HEK293 (cell line): ENCODE measurements at regions not wholly inside any gene's neighbourhood (a gene's known extent, or its start where the extent isn't known, plus 50 kb on each side); places are given as distances from the start of the nearest gene placed in this dataset.

ENCODE experiments used
- CTCF ChIA-PET: fragments of 350-600 bp; formaldehyde crosslinking; extraction: SDS; loops from one replicate; lab custom pipeline; 2021; ENCODE audit warnings: antibody characterized with exemption; lab: Yijun Ruan, JAX
- POLR2A ChIA-PET: fragments of 300-600 bp; formaldehyde crosslinking; extraction: SDS; loops from one replicate; lab custom pipeline; 2020; ENCODE audit warnings: antibody characterized with exemption, inconsistent platforms; lab: Yijun Ruan, JAX
- H3K27ac ChIP-seq: fragments of 200-500 bp; sonication (Bioruptor generic); 2 replicates; pipeline ENCODE4 v1.5.1; 2014; ENCODE audit warnings: low read depth, low read length, control low read depth, inconsistent platforms; ENCODE audit errors: extremely low read depth
- H3K36me3 ChIP-seq, 2 experiments: fragments of 200-500 bp in 1 of 2; sonication (Bioruptor generic) in 1 of 2; 1 replicate in 1 of 2; 2 replicates in 1 of 2; pipeline ENCODE4 v1.5.1; 2014 to 2017; ENCODE audit warnings: inconsistent platforms in 2 of 2, low read length in 2 of 2; ENCODE audit not compliant: control insufficient read depth in 2 of 2, insufficient read depth in 1 of 2
- H3K4me1 ChIP-seq: fragments of 200-500 bp; sonication (Bioruptor generic); 2 replicates; pipeline ENCODE4 v1.5.1; 2014; ENCODE audit warnings: mild to moderate bottlenecking, low read length, inconsistent platforms; ENCODE audit not compliant: control insufficient read depth, insufficient read depth
- H3K4me3 ChIP-seq: 2 replicates; pipeline ENCODE4 v1.5.1; 2011; ENCODE audit warnings: low read depth, mild to moderate bottlenecking, control low read depth, low read length, moderate library complexity
- H3K9me3 ChIP-seq: fragments of 200-500 bp; sonication (Bioruptor generic); 2 replicates; pipeline ENCODE4 v1.5.1; 2014; ENCODE audit warnings: low read depth, low read length, inconsistent platforms; ENCODE audit not compliant: control insufficient read depth, insufficient read depth
- KLF1 ChIP-seq: fragments of 450-650 bp; formaldehyde crosslinking; IDR thresholded peaks from 2 replicates; pipeline ENCODE4 v1.5.1; 2016; ENCODE audit warnings: missing biosample characterization, missing genetic modification characterization
- SETDB1 ChIP-seq: IDR thresholded peaks from one replicate; pipeline ENCODE4 v1.6.1; 2017; ENCODE audit warnings: mild to moderate bottlenecking, low read length, moderate library complexity, mixed read lengths; ENCODE audit not compliant: insufficient read length
- ZBTB10 ChIP-seq: fragments of 450-650 bp; formaldehyde crosslinking; IDR thresholded peaks from 2 replicates; pipeline ENCODE4 v1.5.1; 2016; ENCODE audit warnings: missing biosample characterization, missing genetic modification characterization
- ZBTB11 ChIP-seq: fragments of 450-650 bp; formaldehyde crosslinking; conservative IDR thresholded peaks from 2 replicates; pipeline ENCODE4 v1.5.1; 2016; ENCODE audit warnings: low read depth, missing biosample characterization, missing genetic modification characterization
- ZFP37 ChIP-seq: fragments of 450-650 bp; formaldehyde crosslinking; IDR thresholded peaks from 2 replicates; pipeline ENCODE4 v1.5.1; 2016; ENCODE audit warnings: missing biosample characterization, missing genetic modification characterization
- ZFP69B ChIP-seq: fragments of 450-650 bp; formaldehyde crosslinking; IDR thresholded peaks from 2 replicates; pipeline ENCODE4 v1.5.1; 2016; ENCODE audit warnings: missing biosample characterization, missing genetic modification characterization
- ZNF114 ChIP-seq: fragments of 450-650 bp; formaldehyde crosslinking; IDR thresholded peaks from 2 replicates; pipeline ENCODE4 v1.5.0; 2017; ENCODE audit warnings: missing biosample characterization, missing genetic modification characterization
- ZNF174 ChIP-seq: fragments of 450-650 bp; formaldehyde crosslinking; IDR thresholded peaks from 2 replicates; pipeline ENCODE4 v1.5.0; 2017; ENCODE audit warnings: missing biosample characterization, mild to moderate bottlenecking, missing genetic modification characterization
- ZNF391 ChIP-seq: fragments of 450-650 bp; formaldehyde crosslinking; IDR thresholded peaks from 2 replicates; pipeline ENCODE4 v1.5.1; 2016; ENCODE audit warnings: low read depth, missing biosample characterization, missing genetic modification characterization, borderline replicate concordance
- ZNF426 ChIP-seq: fragments of 450-650 bp; formaldehyde crosslinking; IDR thresholded peaks from 2 replicates; pipeline ENCODE4 v1.5.1; 2017; ENCODE audit warnings: missing biosample characterization, missing genetic modification characterization, mild to moderate bottlenecking, inconsistent platforms, moderate library complexity
- ZNF664 ChIP-seq: fragments of 450-650 bp; formaldehyde crosslinking; IDR thresholded peaks from 2 replicates; pipeline ENCODE4 v1.5.1; 2016; ENCODE audit warnings: missing biosample characterization, missing genetic modification characterization
- ZNF704 ChIP-seq: fragments of 450-650 bp; formaldehyde crosslinking; IDR thresholded peaks from 2 replicates; pipeline ENCODE4 v1.5.1; 2016; ENCODE audit warnings: missing biosample characterization, missing genetic modification characterization
- ZNF792 ChIP-seq: fragments of 450-650 bp; formaldehyde crosslinking; IDR thresholded peaks from 2 replicates; pipeline ENCODE4 v1.5.1; 2016; ENCODE audit warnings: missing biosample characterization, missing genetic modification characterization
- ZSCAN5A ChIP-seq: fragments of 450-650 bp; formaldehyde crosslinking; IDR thresholded peaks from 2 replicates; pipeline ENCODE4 v1.5.1; 2016; ENCODE audit warnings: missing biosample characterization, missing genetic modification characterization
- TF ChIP-seq, protein P1 (sequence below): fragments of 450-650 bp; IDR thresholded peaks from 2 replicates; pipeline ENCODE4 v1.5.1; 2018; ENCODE audit warnings: missing biosample characterization, missing genetic modification characterization
- TF ChIP-seq, protein P2 (sequence below): fragments of 450-650 bp; formaldehyde crosslinking; IDR thresholded peaks from 2 replicates; pipeline ENCODE4 v1.5.1; 2016; ENCODE audit warnings: missing biosample characterization, missing genetic modification characterization
- TF ChIP-seq, protein P3 (sequence below): fragments of 450-650 bp; formaldehyde crosslinking; IDR thresholded peaks from 2 replicates; pipeline ENCODE4 v1.5.1; 2016; ENCODE audit warnings: missing biosample characterization, missing genetic modification characterization

- H3K36me3 ChIP-seq, result no peaks in the 10 kb centered on the region
- POLR2A ChIA-PET, result no interaction called here
- no peak overlapping the region for H3K27ac ChIP-seq
- H3K4me3 ChIP-seq, result no peak overlapping the region
- CTCF ChIA-PET, result interaction anchor here (0.7 kb wide), 1 partner anchor 422 kb away, joined by 4 read pairs; no protein-coding TSS in a partner anchor
- no peak for TF ChIP-seq ZFP37
- TF ChIP-seq ZNF174 (tag by site-specific recombination), result no peak
- TF ChIP-seq, protein P1, sequence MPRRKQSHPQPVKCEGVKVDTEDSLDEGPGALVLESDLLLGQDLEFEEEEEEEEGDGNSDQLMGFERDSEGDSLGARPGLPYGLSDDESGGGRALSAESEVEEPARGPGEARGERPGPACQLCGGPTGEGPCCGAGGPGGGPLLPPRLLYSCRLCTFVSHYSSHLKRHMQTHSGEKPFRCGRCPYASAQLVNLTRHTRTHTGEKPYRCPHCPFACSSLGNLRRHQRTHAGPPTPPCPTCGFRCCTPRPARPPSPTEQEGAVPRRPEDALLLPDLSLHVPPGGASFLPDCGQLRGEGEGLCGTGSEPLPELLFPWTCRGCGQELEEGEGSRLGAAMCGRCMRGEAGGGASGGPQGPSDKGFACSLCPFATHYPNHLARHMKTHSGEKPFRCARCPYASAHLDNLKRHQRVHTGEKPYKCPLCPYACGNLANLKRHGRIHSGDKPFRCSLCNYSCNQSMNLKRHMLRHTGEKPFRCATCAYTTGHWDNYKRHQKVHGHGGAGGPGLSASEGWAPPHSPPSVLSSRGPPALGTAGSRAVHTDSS, result no peak
- TF ChIP-seq ZNF792 (tag by site-specific recombination), result no peak
- TF ChIP-seq ZNF664 (tag by site-specific recombination), result no peak
- TF ChIP-seq ZFP69B (tag by site-specific recombination), result no peak
- no peak for TF ChIP-seq ZNF426 (tag by site-specific recombination)
- TF ChIP-seq ZNF704 (tag by site-specific recombination), result no peak
- TF ChIP-seq, protein P2, sequence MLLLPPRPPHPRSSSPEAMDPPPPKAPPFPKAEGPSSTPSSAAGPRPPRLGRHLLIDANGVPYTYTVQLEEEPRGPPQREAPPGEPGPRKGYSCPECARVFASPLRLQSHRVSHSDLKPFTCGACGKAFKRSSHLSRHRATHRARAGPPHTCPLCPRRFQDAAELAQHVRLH, result no peak
- TF ChIP-seq, protein P3, sequence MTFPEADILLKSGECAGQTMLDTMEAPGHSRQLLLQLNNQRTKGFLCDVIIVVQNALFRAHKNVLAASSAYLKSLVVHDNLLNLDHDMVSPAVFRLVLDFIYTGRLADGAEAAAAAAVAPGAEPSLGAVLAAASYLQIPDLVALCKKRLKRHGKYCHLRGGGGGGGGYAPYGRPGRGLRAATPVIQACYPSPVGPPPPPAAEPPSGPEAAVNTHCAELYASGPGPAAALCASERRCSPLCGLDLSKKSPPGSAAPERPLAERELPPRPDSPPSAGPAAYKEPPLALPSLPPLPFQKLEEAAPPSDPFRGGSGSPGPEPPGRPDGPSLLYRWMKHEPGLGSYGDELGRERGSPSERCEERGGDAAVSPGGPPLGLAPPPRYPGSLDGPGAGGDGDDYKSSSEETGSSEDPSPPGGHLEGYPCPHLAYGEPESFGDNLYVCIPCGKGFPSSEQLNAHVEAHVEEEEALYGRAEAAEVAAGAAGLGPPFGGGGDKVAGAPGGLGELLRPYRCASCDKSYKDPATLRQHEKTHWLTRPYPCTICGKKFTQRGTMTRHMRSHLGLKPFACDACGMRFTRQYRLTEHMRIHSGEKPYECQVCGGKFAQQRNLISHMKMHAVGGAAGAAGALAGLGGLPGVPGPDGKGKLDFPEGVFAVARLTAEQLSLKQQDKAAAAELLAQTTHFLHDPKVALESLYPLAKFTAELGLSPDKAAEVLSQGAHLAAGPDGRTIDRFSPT (tag by site-specific recombination), result no peak
- no peak for TF ChIP-seq ZNF391 (tag by site-specific recombination)
- no peak for TF ChIP-seq KLF1 (tag by site-specific recombination)
- TF ChIP-seq ZBTB10, result no peak
- no peak for TF ChIP-seq ZSCAN5A
- no peak for TF ChIP-seq ZBTB11 (tag by site-specific recombination)
- no peak for TF ChIP-seq ZNF114 (tag by site-specific recombination)
- no peak for TF ChIP-seq SETDB1
- H3K4me1 ChIP-seq, result no peaks in the 10 kb centered on the region
- no peaks in the 10 kb centered on the region for H3K9me3 ChIP-seq
Measured at GRCh38 chr5:87674235-87674634, 261.5 kb upstream of the CCNH start.
